ENCODE measurements at regions not wholly inside any gene's neighbourhood (a gene's known extent, or its start where the extent isn't known, plus 50 kb on each side); places are given as distances from the start of the nearest gene placed in this dataset.

GRCh38 chr2:217026161-217026560, 166.3 kb upstream of the TNP1 start:
- in situ Hi-C loops (cut with HindIII; ENCODE audit: low sequenced_read_pairs) = no loop called here
- TF ChIP-seq CTCF (IDR thresholded peaks at IDR 0.05; ENCODE audit: low read depth, low read length) = no peak
- DNase-seq (ENCODE audit: low read depth, low spot score) = no peak
- H3K4me3 ChIP-seq (ENCODE audit: low read depth, low read length) = no peak overlapping the region

- no peak for TF ChIP-seq CTCF (IDR thresholded peaks at IDR 0.05; ENCODE audit: low read depth, low read length)
- in situ Hi-C loops (cut with HindIII; ENCODE audit: low sequenced_read_pairs) = no loop called here
- no peak overlapping the region for H3K4me3 ChIP-seq (ENCODE audit: low read depth, low read length)
- no peak for DNase-seq (ENCODE audit: low read depth, low spot score)
Observed at GRCh38 chr2:217023611-217024010, 163.7 kb upstream of the TNP1 start.

GRCh38 chr2:217017456-217018252, 157.8 kb upstream of the TNP1 start:
- DNase-seq (ENCODE audit: low read depth, low spot score) = no peak
- TF ChIP-seq CTCF (IDR thresholded peaks at IDR 0.05; ENCODE audit: low read depth, low read length) = no peak
- in situ Hi-C loops (cut with HindIII; ENCODE audit: low sequenced_read_pairs) = no loop called here
- H3K4me3 ChIP-seq (ENCODE audit: low read depth, low read length) = no peak overlapping the region

GRCh38 chr2:217016796-217017419, 157.0 kb upstream of the TNP1 start:
- in situ Hi-C loops (cut with HindIII; ENCODE audit: low sequenced_read_pairs) = no loop called here
- no peak overlapping the region for H3K4me3 ChIP-seq (ENCODE audit: low read depth, low read length)
- no peak for TF ChIP-seq CTCF (IDR thresholded peaks at IDR 0.05; ENCODE audit: low read depth, low read length)
- no peak for DNase-seq (ENCODE audit: low read depth, low spot score)

GRCh38 chr2:217014328-217015105, 154.7 kb upstream of the TNP1 start:
- in situ Hi-C loops (cut with HindIII; ENCODE audit: low sequenced_read_pairs) = no loop called here
- TF ChIP-seq CTCF (IDR thresholded peaks at IDR 0.05; ENCODE audit: low read depth, low read length) = no peak
- no peak for DNase-seq (ENCODE audit: low read depth, low spot score)
- no peak overlapping the region for H3K4me3 ChIP-seq (ENCODE audit: low read depth, low read length)

- H3K4me3 ChIP-seq (ENCODE audit: low read depth, low read length) = no peak overlapping the region
- in situ Hi-C loops (cut with HindIII; ENCODE audit: low sequenced_read_pairs) = no loop called here
- TF ChIP-seq CTCF (IDR thresholded peaks at IDR 0.05; ENCODE audit: low read depth, low read length) = no peak
- no peak for DNase-seq (ENCODE audit: low read depth, low spot score)
Observed at GRCh38 chr2:217013926-217014325, 154.1 kb upstream of the TNP1 start.

Data from astrocyte of the spinal cord (primary cell).